Coronary artery (tissue), 2 donors: ENCODE measurements at regions not wholly inside any gene's neighbourhood (a gene's known extent, or its start where the extent isn't known, plus 50 kb on each side); places are given as distances from the start of the nearest gene placed in this dataset.
"Not testable (repeated sequence)": the region's sequence is repeated elsewhere in the genome, so short reads cannot be mapped to it uniquely, and the experiment has no call there.

Source experiments
- DNase-seq: peaks from one replicate; pipeline ENCODE4 v3.0.0-alpha.2; 2017; ENCODE audit warnings: low spot score
- H3K27ac ChIP-seq, 2 donors: fragments of 200-600 bp; sonication (generic); one replicate each; pipeline ENCODE4 v1.5.1; 2016 to 2019
- H3K4me3 ChIP-seq: fragments of 200-600 bp; sonication (generic); 2 replicates; pipeline ENCODE4 v1.5.1; 2016; ENCODE audit warnings: mild to moderate bottlenecking, moderate library complexity
- TF ChIP-seq, protein P1 (sequence below): fragments of 200-600 bp; sonication (generic); IDR thresholded peaks from one replicate; pipeline ENCODE4 v1.5.1; 2019; ENCODE audit warnings: antibody characterized with exemption

DNA sequence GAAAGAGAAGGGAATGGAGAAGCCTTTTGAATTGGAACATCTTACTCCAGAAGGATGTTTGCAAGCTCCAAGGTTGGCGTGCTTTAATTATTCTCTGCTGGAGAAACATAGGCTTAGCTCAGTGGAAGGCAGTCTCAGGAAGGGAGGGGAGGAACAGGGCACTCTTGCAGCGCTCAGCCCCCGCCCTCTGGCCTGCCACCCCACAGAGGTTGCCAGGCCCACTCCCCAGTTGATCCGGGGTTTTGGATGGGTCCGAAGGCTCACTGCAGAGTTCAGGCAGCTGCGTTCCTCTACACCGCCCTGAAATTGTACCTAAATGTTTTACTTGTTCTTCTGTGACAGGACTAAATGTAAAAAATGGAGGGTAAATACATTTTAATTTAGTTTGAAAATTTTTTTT lies 155.2 kb upstream of the DTNBP1 start:
- TF ChIP-seq, protein P1, sequence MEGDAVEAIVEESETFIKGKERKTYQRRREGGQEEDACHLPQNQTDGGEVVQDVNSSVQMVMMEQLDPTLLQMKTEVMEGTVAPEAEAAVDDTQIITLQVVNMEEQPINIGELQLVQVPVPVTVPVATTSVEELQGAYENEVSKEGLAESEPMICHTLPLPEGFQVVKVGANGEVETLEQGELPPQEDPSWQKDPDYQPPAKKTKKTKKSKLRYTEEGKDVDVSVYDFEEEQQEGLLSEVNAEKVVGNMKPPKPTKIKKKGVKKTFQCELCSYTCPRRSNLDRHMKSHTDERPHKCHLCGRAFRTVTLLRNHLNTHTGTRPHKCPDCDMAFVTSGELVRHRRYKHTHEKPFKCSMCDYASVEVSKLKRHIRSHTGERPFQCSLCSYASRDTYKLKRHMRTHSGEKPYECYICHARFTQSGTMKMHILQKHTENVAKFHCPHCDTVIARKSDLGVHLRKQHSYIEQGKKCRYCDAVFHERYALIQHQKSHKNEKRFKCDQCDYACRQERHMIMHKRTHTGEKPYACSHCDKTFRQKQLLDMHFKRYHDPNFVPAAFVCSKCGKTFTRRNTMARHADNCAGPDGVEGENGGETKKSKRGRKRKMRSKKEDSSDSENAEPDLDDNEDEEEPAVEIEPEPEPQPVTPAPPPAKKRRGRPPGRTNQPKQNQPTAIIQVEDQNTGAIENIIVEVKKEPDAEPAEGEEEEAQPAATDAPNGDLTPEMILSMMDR = no peak
- no peak overlapping the region for H3K27ac ChIP-seq
- no peak overlapping the region for H3K4me3 ChIP-seq
- DNase-seq = no peak

DNA sequence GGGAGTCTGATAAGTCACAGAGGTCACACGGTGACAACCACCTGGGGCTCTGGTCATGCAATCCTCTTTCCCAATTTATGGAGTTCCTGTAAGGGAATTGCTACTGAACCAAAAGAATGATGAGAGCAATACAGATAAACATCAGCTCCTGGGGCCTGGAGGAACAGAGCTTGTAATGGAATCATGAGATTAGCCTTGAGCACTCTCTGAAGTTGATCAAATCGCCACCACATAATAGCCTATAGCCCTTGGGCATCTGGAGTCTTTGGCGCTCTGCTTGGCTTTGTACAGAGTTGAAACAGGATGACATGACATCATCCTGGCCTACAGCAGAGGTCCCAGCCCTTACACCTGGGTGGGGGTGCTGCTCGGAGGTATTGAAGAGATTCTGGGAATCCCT lies 154.3 kb upstream of the DTNBP1 start:
- H3K27ac ChIP-seq = no peak overlapping the region
- TF ChIP-seq, protein P1 = no peak
- H3K4me3 ChIP-seq = no peak overlapping the region

DNA sequence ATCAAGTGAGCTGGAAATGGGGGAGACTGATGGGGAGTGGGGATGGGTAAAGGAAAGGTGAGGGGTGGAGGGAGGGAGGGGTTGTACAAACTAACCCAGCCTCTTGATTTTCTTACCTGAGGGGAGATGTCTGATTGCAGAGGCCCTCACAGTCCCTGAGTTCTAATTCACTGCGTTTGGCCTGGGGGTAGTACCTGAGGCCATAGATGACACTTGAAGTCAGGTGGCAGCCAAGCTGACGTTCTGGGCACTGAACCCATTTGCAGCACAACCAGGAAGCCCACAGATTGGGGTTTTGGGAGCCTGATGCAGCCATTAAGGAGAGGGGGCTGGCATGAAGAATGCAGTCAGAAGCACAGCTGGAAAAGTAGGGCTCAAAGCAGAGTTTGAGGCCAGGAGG lies 153.8 kb upstream of the DTNBP1 start:
- DNase-seq = no peak
- TF ChIP-seq, protein P1 = no peak
- Histone ChIP-seq H3K27ac (no peak overlapping the region), H3K4me3 (no peak overlapping the region)

More for the DNA sequence above, 154.3 kb upstream of the DTNBP1 start:
- DNase-seq = no peak

DNA sequence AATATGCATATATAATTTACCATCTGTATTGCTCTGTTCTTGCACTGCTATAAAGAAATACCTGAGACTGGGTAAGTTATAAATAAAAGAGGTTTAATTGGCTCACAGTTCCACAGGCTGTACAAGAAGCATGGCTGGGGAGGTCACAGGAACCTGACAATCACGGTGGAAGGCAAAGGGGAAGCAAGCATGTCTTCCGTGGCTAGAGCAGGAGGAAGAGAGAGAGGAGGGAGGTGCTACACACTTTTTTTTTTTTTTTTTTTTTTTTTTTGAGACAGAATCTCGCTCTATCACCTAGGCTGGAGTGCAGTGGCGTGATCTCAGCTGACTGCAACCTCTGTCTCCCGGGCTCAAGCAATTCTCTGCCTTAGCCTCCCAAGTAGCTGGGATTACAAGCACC lies 150.9 kb upstream of the DTNBP1 start:
- H3K27ac ChIP-seq, DNase-seq, H3K4me3 ChIP-seq: not testable (repeated sequence)

DNA sequence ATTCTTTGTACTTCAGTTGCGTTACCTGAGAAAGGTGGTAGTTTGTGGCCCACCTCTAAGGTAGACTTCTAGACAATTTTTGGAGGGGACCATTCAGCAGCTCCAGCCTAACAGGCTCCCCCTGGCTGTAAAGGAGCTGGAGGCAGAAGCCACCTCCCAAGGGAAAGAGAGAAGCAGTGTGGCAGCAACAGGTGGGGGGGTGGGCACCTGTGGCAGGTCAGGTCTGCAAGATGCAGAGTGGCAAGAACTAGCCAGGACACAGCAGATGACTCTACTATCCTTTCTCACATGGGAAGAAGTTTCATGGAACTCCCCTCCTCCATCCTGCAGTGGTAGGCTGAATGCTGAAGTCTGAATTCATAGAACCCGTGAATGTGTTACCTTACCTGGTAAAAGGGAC lies 148.3 kb upstream of the DTNBP1 start:
- Histone ChIP-seq H3K4me3 (no peak overlapping the region), H3K27ac (no peak overlapping the region)
- TF ChIP-seq, protein P1 = no peak
- DNase-seq = no peak

- TF ChIP-seq, protein P1 = no peak
- DNase-seq = no peak
Measured at GRCh38 chr6:15810618-15811017, 147.8 kb upstream of the DTNBP1 start.

GRCh38 chr6:15809367-15809766 lies 146.5 kb upstream of the DTNBP1 start:
- TF ChIP-seq, protein P1 = no peak
- no peak for DNase-seq
- no peak overlapping the region for H3K4me3 ChIP-seq
- no peak overlapping the region for H3K27ac ChIP-seq

More at GRCh38 chr6:15810618-15811017, 147.8 kb upstream of the DTNBP1 start:
- Histone ChIP-seq H3K27ac (no peak overlapping the region), H3K4me3 (no peak overlapping the region)
